HepG2 (cell line): ENCODE measurements at regions not wholly inside any gene's neighbourhood (a gene's known extent, or its start where the extent isn't known, plus 50 kb on each side); places are given as distances from the start of the nearest gene placed in this dataset.

Experiments
- ATAC-seq: fragments of 200-7000 bp; cut with Tn5 transposase; 3 replicates; pipeline ENCODE4 v1.9.1; 2020; ENCODE audit warnings: mild to moderate bottlenecking, moderate library complexity
- BruUV-seq: library from RNA; stranded (reverse); fragments of 400-500 nt; replicated peaks from 2 replicates; lab custom pipeline; 2021; lab: Mats Ljungman, UMichigan
- CTCF ChIA-PET: fragments of 300-600 bp; formaldehyde crosslinking; extraction: SDS; loops from one replicate; lab custom pipeline; 2021; ENCODE audit warnings: low total read pairs, inconsistent platforms, low intra/inter-chr PET ratio; lab: Yijun Ruan, JAX
- POLR2A ChIA-PET: fragments of 350-600 bp; sonication (Branson Sonifier 250); formaldehyde crosslinking; loops from one replicate; lab custom pipeline; 2020; ENCODE audit warnings: antibody characterized with exemption, inconsistent platforms; lab: Yijun Ruan, JAX
- DNase-seq: peaks from one replicate; pipeline ENCODE4 v3.0.0-alpha.2; 2015; ENCODE audit warnings: low spot score
- FAIRE-seq: peaks from 3 replicates; lab custom pipeline; 2011; peaks lifted over from hg19 to GRCh38; lab: Jason Lieb, UNC
- H2AFZ ChIP-seq: one replicate; pipeline ENCODE4 v1.6.1; 2011; ENCODE audit warnings: low read length, inconsistent platforms
- H3K27ac ChIP-seq: fragments of 300-600 bp; 3 replicates; pipeline ENCODE4 v1.8.0; 2011; ENCODE audit warnings: mixed run types, mild to moderate bottlenecking, mixed read lengths, low read length, inconsistent platforms; ENCODE audit not compliant: insufficient read depth; ENCODE audit errors: extremely low read length
- H3K27me3 ChIP-seq, 2 experiments: fragments of 200-600 bp in 1 of 2; 2 replicates in 1 of 2; 3 replicates in 1 of 2; pipeline versions ENCODE4 v1.6.0 to v1.8.0; 2011; ENCODE audit warnings: low read length in 2 of 2, mild to moderate bottlenecking in 2 of 2, moderate library complexity in 2 of 2, inconsistent platforms in 1 of 2; ENCODE audit not compliant: insufficient read depth in 2 of 2, control insufficient read depth in 1 of 2
- H3K36me3 ChIP-seq, 2 experiments: fragments of 200-600 bp in 1 of 2; replicated peaks in 1 of 2; 2 replicates in 1 of 2; 3 replicates in 1 of 2; pipeline versions ENCODE4 v1.5.1 to v1.8.0; 2011; ENCODE audit warnings: low read length in 2 of 2, inconsistent platforms in 1 of 2; ENCODE audit not compliant: insufficient read depth in 2 of 2, control insufficient read depth in 1 of 2
- H3K4me1 ChIP-seq: 2 replicates; pipeline ENCODE4 v1.5.1; 2012; ENCODE audit warnings: low read length, inconsistent platforms; ENCODE audit not compliant: insufficient read depth
- H3K4me2 ChIP-seq: 2 replicates; pipeline ENCODE4 v1.6.0; 2011; ENCODE audit warnings: low read depth, low read length, inconsistent platforms
- H3K4me3 ChIP-seq, 3 experiments: fragments of 200-600 bp in 1 of 3; sonication (generic), shearing (Covaris generic) in 1 of 3; replicated peaks in 1 of 3; 2 replicates each; pipeline ENCODE4 v1.5.1; 2011 to 2016; ENCODE audit warnings: low read length in 3 of 3, inconsistent platforms in 2 of 3, low read depth in 2 of 3, mild to moderate bottlenecking in 2 of 3, control low read depth in 1 of 3, mixed read lengths in 1 of 3; ENCODE audit not compliant: insufficient read depth in 1 of 3
- H3K79me2 ChIP-seq: one replicate; pipeline ENCODE4 v1.6.1; 2011; ENCODE audit warnings: low read length, inconsistent platforms; ENCODE audit not compliant: insufficient read depth
- H3K9ac ChIP-seq: 2 replicates; pipeline ENCODE4 v1.6.0; 2011; ENCODE audit warnings: mild to moderate bottlenecking, low read depth, low read length, inconsistent platforms; ENCODE audit not compliant: insufficient read depth
- H3K9me3 ChIP-seq: 2 replicates; pipeline ENCODE4 v1.5.1; 2012; ENCODE audit warnings: mild to moderate bottlenecking, low read length
- H4K20me1 ChIP-seq: 2 replicates; pipeline ENCODE4 v1.6.0; 2011; ENCODE audit warnings: inconsistent platforms, mild to moderate bottlenecking, low read length, moderate library complexity; ENCODE audit not compliant: insufficient read depth
- MXD4 ChIP-seq: IDR thresholded peaks from 2 replicates; pipeline ENCODE4 v1.6.1; 2016; ENCODE audit warnings: mild to moderate bottlenecking, missing biosample characterization, missing genetic modification reagents
- PATZ1 ChIP-seq: sonication (generic); formaldehyde crosslinking; IDR thresholded peaks from 2 replicates; pipeline ENCODE4 v1.4.0; 2020; ENCODE audit warnings: missing genetic modification reagents
- POLR2AphosphoS2 ChIP-seq: IDR thresholded peaks from 2 replicates; pipeline ENCODE4 v1.6.1; 2011; ENCODE audit warnings: low read depth, low read length, improper control_type of control experiment
- PREB ChIP-seq: sonication (generic); formaldehyde crosslinking; IDR thresholded peaks from 2 replicates; pipeline ENCODE4 v1.4.0; 2020; ENCODE audit warnings: missing genetic modification reagents
- ZKSCAN1 ChIP-seq: fragments of 150-350 bp; IDR thresholded peaks from 2 replicates; pipeline ENCODE4 v1.6.1; 2014; ENCODE audit warnings: low read length
- ZMAT3 ChIP-seq: sonication (generic); formaldehyde crosslinking; conservative IDR thresholded peaks from 2 replicates; pipeline ENCODE4 v1.7.0; 2021; ENCODE audit warnings: missing genetic modification reagents
- ZNF12 ChIP-seq: sonication (generic); formaldehyde crosslinking; IDR thresholded peaks from 2 replicates; pipeline ENCODE4 v1.5.0; 2020; ENCODE audit warnings: missing genetic modification reagents
- ZNF205 ChIP-seq: IDR thresholded peaks from 2 replicates; pipeline ENCODE4 v1.6.1; 2018; ENCODE audit warnings: missing biosample characterization, missing genetic modification reagents
- ZNF232 ChIP-seq: sonication (generic); formaldehyde crosslinking; IDR thresholded peaks from 2 replicates; pipeline ENCODE4 v1.4.0; 2020; ENCODE audit warnings: missing genetic modification reagents, borderline replicate concordance
- ZNF235 ChIP-seq: sonication (generic); formaldehyde crosslinking; IDR thresholded peaks from 2 replicates; pipeline ENCODE4 v1.8.1; 2023; ENCODE audit warnings: mild to moderate bottlenecking, missing genetic modification reagents, borderline replicate concordance
- ZNF24 ChIP-seq: fragments of 450-650 bp; IDR thresholded peaks from 2 replicates; pipeline ENCODE4 v1.6.1; 2017; ENCODE audit warnings: antibody characterized with exemption, mild to moderate bottlenecking
- ZNF382 ChIP-seq: sonication (generic); formaldehyde crosslinking; IDR thresholded peaks from 2 replicates; pipeline ENCODE4 v1.5.0; 2020; ENCODE audit warnings: missing genetic modification reagents, mild to moderate bottlenecking, borderline replicate concordance
- ZNF430 ChIP-seq: sonication (generic); formaldehyde crosslinking; IDR thresholded peaks from 2 replicates; pipeline ENCODE4 v1.9.0; 2021; ENCODE audit warnings: mild to moderate bottlenecking, missing genetic modification reagents
- ZSCAN29 ChIP-seq: sonication (generic); formaldehyde crosslinking; conservative IDR thresholded peaks from 2 replicates; pipeline ENCODE4 v1.4.0; 2020; ENCODE audit warnings: mild to moderate bottlenecking, missing genetic modification reagents
- ZSCAN31 ChIP-seq: sonication (generic); formaldehyde crosslinking; IDR thresholded peaks from 2 replicates; pipeline ENCODE4 v1.5.0; 2020; ENCODE audit warnings: low read depth, mild to moderate bottlenecking, missing genetic modification reagents
- WGBS: methylation state at CpG from one replicate; pipeline ENCODE4 v1.1.6; 2017; ENCODE audit warnings: low lambda C conversion rate; 5-methylcytosine and 5-hydroxymethylcytosine counted together
- in situ Hi-C: cut with HindIII; loops from 2 replicates; pipeline ENCODE4 v1.10.0; 2017; ENCODE audit warnings: low pct_unique_long_range_greater_than_20kb; ENCODE audit not compliant: extremely low pct_ligation_motif_present
- intact Hi-C: fragments of 100-400 bp; cut with micrococcal nuclease; formaldehyde crosslinking; loops from one replicate; pipeline ENCODE4 v1.10.0; 2022; ENCODE audit not compliant: unreplicated experiment

DNA sequence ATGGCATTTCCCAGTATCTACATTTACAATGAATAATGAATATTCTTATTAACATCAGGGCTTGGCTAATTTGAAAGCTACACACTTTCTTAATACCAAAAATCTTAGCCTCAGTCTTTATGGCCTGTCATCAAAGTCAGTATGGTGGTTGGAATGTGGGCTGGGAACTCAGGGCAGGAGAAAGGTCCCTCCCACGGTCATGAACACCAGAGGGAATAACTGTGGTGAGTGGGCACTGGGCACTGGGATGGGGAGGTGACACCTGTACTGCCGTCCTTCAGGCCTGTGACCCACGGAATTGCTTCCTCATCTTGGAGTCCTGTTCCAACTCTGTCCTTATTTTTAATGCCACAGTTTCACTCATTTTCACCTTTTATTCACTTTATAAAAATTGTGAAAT, 276.9 kb upstream of the PLPP4 start:
- no peak overlapping the region for H3K27ac ChIP-seq
- peaks cover 0 to 22% of the 10 kb centered on the region in 2 experiments; a peak in 4 of 5 replicates for H3K27me3 ChIP-seq
- 6% methylated on average over 3 of the region's 3 CpGs for WGBS
- no peaks in the 10 kb centered on the region for H3K4me1 ChIP-seq
- H3K4me3 ChIP-seq, result no peak overlapping the region
- ATAC-seq (no peak), DNase-seq (no peak), FAIRE-seq (no peak)
- no peak overlapping the region for H2AFZ ChIP-seq
- H3K9ac ChIP-seq, result no peak overlapping the region
- ChIA-PET POLR2A (no interaction called here), CTCF (no interaction called here)
- intact Hi-C loops, result no loop called here
- BruUV-seq, result no TSS peak
- H3K4me2 ChIP-seq, result no peak overlapping the region
- in situ Hi-C loops, result no loop called here
- H3K79me2 ChIP-seq, result no peaks in the 10 kb centered on the region
- H3K36me3 ChIP-seq, result no peaks in the 10 kb centered on the region
- TF ChIP-seq ZNF382 (CRISPR knock-in tag) (no peak), ZMAT3 (no peak), ZKSCAN1 (no peak), ZNF430 (CRISPR knock-in tag) (no peak), PREB (CRISPR knock-in tag) (no peak), MXD4 (no peak), ZSCAN29 (CRISPR knock-in tag) (no peak), ZNF12 (no peak), ZNF235 (CRISPR knock-in tag) (no peak), PATZ1 (no peak), POLR2AphosphoS2 (no peak), ZNF205 (no peak), ZNF232 (CRISPR knock-in tag) (no peak), ZSCAN31 (CRISPR knock-in tag) (no peak), ZNF24 (no peak)
- H4K20me1 ChIP-seq, result no peaks in the 10 kb centered on the region
- no peaks in the 10 kb centered on the region for H3K9me3 ChIP-seq
